22Rv1 (cell line): ENCODE measurements at regions not wholly inside any gene's neighbourhood (a gene's known extent, or its start where the extent isn't known, plus 50 kb on each side); places are given as distances from the start of the nearest gene placed in this dataset.

ENCODE experiments used
- H3K27ac ChIP-seq: fragments of 450-650 bp; 2 replicates; pipeline ENCODE4 v1.5.1; 2017
- ZFX ChIP-seq: fragments of 450-650 bp; IDR thresholded peaks from 2 replicates; pipeline ENCODE4 v1.6.1; 2017; ENCODE audit warnings: antibody characterized with exemption, borderline replicate concordance
- TF ChIP-seq, protein P1 (sequence below): fragments of 450-650 bp; IDR thresholded peaks from 2 replicates; pipeline ENCODE4 v1.5.1; 2017; ENCODE audit warnings: mild to moderate bottlenecking

GRCh38 chr16:76612497-76612896, 335.3 kb downstream of the CNTNAP4 start:
- H3K27ac ChIP-seq = no peak overlapping the region
- no peak for TF ChIP-seq ZFX
- TF ChIP-seq, protein P1, sequence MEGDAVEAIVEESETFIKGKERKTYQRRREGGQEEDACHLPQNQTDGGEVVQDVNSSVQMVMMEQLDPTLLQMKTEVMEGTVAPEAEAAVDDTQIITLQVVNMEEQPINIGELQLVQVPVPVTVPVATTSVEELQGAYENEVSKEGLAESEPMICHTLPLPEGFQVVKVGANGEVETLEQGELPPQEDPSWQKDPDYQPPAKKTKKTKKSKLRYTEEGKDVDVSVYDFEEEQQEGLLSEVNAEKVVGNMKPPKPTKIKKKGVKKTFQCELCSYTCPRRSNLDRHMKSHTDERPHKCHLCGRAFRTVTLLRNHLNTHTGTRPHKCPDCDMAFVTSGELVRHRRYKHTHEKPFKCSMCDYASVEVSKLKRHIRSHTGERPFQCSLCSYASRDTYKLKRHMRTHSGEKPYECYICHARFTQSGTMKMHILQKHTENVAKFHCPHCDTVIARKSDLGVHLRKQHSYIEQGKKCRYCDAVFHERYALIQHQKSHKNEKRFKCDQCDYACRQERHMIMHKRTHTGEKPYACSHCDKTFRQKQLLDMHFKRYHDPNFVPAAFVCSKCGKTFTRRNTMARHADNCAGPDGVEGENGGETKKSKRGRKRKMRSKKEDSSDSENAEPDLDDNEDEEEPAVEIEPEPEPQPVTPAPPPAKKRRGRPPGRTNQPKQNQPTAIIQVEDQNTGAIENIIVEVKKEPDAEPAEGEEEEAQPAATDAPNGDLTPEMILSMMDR = no peak

GRCh38 chr16:76614269-76614668, 337.1 kb downstream of the CNTNAP4 start:
- no peak overlapping the region for H3K27ac ChIP-seq
- TF ChIP-seq ZFX = no peak
- TF ChIP-seq, protein P1 = no peak

- no peak overlapping the region for H3K27ac ChIP-seq
- no peak for TF ChIP-seq ZFX
- TF ChIP-seq, protein P1 = no peak
These were observed 345.7 kb downstream of the CNTNAP4 start for GRCh38 chr16:76622876-76623275.

DNA sequence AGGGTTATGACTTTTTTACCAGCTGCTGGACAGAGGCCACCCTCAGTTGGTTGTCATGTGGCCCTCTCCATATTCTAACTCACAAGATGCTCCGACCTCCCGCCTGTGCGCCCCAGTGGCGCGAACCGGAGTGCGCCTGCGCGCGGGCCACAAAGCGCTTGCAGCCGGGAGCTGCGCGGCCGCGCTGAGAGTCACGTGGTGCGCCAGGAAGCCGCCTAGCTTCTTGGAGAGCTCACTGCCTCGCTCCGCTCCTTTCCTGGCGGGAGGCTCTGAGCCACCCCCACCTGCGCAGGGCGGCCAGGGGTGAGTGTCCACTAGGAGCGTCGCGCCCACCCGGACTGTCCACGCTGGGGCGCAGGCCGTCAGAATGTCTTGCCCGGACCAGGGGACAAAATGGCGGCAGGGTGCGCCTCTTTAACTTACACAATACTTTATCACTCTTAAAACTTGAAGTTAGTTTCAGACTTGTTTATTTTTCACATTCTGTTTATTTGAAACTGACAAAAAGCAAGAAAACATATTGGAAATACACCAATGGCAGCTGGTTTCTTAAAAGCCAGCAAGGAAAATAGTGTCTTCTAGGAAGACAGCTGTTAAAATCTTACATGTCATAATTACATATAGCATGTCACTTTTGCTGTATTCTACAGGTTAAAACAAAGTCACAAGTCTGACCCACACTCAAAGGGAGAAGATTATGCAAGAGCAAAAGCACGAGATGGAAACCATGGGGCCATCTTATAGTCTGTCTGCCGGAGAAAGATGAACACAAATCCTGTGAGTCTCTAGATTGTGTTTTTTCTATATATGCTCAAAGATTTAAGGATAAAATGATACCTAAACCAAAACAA, 357.9 kb downstream of the CNTNAP4 start:
- H3K27ac ChIP-seq = no peak overlapping the region
- TF ChIP-seq, protein P1 = no peak
- no peak for TF ChIP-seq ZFX

- TF ChIP-seq, protein P1 = peak; percentile 79
- no peak for TF ChIP-seq ZFX
These were observed 362.6 kb downstream of the CNTNAP4 start for GRCh38 chr16:76639685-76640289.

GRCh38 chr16:76650582-76650981, 373.4 kb downstream of the CNTNAP4 start:
- TF ChIP-seq, protein P1 = no peak
- no peak for TF ChIP-seq ZFX
- H3K27ac ChIP-seq = no peak overlapping the region

More at GRCh38 chr16:76639685-76640289, 362.6 kb downstream of the CNTNAP4 start:
- no peak overlapping the region for H3K27ac ChIP-seq
